Activated T-helper 1 cell treated with Interleukin-2 at 50 U/mL for 16 hours (primary cell): ENCODE measurements at regions not wholly inside any gene's neighbourhood (a gene's known extent, or its start where the extent isn't known, plus 50 kb on each side); places are given as distances from the start of the nearest gene placed in this dataset.
"Not testable (repeated sequence)": the region's sequence is repeated elsewhere in the genome, so short reads cannot be mapped to it uniquely, and the experiment has no call there.

Experiments
- DNase-seq: peaks from one replicate; pipeline ENCODE4 v3.0.0-alpha.2; 2020; ENCODE audit warnings: low read depth

DNA sequence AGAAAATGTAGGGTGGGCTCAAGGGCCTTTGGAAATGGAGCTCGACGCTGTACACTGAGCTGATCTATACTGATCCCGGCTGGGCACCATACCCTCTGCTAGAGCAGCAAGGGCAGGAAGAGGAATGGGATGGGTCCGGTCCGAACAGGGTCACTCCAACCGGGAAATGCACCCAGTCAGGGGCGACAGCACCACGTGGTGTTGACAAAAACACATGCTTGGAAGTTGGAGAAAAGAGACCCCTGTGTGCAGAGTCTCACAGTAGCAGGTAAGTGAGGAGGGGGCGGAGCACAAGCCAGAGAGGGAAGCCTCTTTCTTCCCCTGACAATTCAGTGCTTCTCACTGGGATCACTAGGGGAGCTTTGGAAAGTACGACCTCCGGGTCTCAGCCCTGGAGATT, 84.1 kb upstream of the ASB18 start:
- DNase-seq: no peak

DNA sequence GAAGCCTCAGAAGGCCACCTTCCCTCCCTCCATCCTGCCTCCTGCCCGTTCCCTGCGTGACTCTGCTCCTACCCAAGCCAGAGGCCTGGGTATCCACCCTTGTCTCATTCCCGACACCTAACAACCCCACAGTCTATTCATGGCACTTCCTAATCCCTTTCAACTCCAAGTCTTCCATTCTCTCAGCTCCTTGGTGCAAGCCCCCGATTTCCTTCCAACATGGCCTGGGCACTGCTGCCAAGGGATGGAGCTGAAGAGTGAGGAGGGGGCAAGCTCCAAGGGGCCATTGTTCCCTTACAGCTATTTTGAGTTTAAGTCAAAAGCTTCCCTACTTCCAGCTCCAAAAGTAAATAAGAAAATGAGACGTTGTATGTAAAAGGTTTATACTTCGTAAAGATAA, 84.8 kb upstream of the ASB18 start:
- no peak for DNase-seq

- DNase-seq: no peak
Observed at GRCh38 chr2:236350426-236350825, 86.2 kb upstream of the ASB18 start.

DNA sequence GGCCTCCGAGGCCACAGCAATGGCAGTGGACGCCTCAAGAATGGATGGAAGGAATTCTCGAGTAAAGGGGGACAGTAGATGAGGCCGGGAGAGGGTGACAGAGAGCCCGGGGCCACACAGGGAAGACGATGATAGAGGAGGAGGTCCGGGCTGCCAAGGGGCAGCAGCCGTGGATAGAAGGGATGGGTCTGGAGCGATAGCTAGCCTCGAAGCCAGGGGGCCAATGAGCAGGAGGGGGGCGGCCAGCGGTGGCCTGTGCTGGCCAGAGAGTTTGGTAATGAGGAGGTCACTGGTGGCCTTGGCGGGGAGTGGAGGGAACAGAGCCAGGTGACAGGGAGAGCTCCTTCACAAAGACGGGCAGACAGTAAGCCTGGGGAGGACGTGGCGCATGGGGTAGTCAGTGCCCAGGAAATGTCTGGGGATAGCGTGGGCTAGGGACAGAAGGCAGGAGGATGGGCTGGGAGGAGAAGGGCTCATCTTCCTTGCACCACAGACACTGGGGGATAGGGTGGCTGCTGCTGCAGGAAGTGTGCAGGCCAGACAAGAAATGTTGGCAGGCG, 87.8 kb upstream of the ASB18 start:
- no peak for DNase-seq

- no peak for DNase-seq
Observed at GRCh38 chr2:236352761-236353593, 88.8 kb upstream of the ASB18 start.

DNA sequence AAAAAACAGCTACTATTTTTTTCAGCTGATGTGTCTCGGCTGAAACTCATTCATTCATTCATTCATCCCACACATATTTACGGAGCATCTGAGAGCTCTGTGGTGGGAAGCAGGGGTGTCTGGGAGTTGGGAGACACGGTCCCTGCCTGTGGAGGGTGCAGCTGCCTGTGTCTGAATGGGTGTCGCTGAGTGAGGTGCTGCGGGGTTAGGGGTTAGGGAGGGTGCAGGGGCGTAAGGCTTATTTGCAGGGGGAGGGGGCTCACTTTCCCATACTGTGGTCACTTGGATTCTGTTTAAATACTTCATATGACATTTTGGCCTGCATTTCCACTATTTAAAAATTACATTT, 89.4 kb upstream of the ASB18 start:
- no peak for DNase-seq

GRCh38 chr2:236354056-236354940, 90.1 kb upstream of the ASB18 start:
- no peak for DNase-seq

DNA sequence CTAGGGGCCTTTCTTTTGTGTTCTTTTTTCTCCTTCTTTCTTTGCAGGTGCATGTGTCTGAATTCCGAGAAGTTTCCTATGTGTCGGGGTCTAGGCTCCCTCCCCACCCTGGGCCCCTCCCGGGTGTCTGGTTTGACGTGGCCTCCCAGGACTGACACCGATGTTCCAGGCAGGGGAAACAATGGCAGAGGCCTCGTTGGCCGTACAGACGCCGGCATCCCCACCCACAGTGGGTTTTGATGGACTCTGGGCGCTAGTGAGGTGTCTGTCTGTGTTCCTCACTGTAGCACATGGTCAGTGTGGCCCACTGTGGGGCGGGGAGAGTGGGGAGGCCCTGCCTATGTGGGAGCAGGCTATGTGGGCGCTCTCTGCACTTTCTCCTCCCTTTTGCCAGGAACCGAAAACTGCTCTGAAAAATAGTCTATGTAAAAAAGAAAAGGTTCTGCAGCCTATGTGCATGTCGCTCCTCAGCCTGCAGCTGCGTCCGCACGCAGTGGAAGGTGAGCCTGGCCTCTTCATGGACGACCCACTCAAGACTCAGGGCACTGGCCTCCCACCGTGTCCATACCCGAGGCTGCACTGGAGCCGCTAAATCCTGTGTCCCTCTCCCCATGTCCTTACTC, 90.9 kb upstream of the ASB18 start:
- no peak for DNase-seq

DNA sequence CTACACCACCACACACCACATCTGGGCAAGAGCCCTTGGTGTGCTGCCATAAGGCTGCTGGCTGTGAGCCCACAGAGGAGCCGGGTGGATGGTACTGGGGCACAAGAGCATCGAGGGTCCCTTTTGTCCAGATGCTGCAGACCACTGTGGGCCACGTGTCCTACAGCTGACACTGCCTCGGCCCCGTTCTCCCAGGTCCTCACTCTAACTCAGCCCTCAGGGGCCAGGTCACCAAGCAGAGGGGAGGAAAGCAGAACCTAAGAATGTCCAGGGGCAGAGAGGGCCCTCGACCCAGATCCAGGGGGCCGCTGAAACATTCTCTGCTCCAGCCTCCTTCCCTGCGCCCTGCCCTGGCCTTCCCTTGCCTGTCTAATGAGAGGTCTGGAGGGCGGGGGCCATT, 91.7 kb upstream of the ASB18 start:
- DNase-seq: no peak

DNA sequence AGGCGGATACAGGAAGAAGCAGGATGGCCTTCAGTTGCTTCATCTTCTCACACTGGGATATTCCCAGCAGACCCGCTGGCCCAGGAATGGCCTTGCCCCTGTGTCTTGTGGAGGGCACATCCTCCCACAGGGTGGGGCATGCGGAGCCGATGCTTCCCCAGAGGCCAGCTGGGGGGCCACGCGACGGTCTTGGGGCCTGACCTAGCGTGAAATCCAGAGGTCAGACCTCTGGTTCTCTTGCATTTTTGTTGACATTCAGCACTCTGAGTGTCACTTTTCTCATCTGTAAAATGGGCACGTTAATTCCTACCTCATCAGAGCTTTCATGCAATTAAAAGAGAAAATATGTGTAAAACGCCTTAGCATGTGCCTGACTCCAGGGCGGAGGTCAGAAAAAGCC, 92.1 kb upstream of the ASB18 start:
- not testable (repeated sequence) for DNase-seq

GRCh38 chr2:236358482-236358881, 94.3 kb upstream of the ASB18 start:
- DNase-seq: not testable (repeated sequence)

DNA sequence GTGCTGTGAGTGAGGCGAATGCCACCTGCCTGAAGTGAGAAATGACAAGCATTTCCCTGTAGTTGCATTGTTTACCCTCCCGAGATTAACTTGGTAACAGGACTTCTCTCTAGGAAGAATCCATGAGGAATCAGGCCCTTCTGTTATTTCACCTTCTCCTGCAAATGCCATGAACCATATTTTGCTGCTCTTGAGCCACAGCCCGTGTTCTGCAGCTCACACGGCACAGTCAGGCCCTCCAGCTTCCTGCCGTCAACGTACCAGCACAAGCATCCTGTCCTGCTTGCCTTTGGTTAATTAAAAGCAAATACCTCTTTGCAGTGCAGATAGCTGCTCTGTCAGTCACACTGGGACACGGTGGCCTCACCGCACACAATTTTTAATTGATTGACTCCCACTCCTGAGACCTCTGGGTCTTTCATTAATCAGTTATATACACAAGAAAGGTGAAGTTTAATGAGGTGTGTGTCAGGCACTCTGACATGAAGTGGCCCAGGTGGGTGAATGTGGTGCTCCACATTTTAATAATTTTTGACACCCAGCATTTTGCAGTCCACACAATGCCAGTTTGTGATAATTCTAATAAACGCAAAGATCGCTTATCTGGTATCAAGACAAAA, 95.3 kb upstream of the ASB18 start:
- no peak for DNase-seq

DNA sequence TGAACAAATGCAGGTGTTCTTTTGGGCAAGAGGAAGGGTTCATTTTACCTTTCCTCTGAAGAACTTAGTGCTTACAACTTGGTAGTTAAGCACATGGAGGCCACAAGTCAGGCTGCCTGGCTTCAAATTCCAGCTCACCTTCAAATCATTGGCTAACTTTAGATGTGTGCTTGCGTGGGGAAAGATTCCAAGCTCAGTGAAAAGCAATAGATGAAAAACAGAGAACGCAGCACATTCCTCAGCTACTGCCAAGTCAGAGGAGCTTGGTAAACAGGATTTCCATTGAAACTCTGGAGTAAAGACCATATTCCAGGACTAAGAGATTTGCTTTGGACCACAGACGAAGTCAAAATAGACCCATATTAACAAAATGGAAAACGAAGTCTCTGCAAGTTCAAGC, 96.3 kb upstream of the ASB18 start:
- DNase-seq: no peak

- no peak for DNase-seq
Observed at GRCh38 chr2:236363711-236364277, 99.6 kb upstream of the ASB18 start.

DNA sequence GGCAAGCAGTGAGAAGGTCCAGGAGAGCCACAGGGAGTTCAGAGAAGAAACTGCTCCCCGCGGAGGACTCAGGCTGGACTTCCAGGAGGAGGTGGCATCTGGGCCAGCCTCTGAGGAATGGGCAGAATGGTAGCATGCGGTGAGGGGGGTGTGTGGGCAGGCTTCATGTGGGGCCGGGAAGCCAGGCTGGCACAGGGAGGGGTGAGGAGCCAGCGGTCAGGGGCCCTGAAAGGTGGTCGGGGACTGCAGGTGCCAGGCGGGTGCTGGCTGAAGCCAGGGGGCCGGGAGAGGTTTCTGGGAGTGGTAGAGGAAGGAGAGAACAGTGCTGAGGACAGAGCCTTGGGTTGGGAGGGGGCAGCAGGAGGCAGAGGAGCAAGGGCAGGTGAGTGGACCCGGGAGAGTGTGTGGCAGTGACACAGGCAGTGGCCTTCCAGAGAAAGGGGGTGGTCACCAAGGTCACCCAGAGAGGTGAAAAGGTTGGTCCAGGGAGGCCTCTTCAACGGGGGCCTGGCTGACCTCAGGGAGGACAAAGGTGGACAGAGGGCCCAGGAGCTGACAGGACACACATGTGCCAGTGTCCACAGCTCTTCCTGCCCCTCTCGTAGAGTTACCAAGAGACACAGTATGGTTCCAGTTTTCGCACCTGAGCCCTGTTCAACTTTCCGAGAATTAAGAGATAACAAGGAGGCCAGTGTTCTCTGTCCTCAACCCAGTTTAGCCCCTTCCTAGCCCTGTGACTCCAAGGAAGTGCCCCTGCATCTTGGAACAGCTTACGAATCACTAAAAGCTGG, 101.2 kb upstream of the ASB18 start:
- DNase-seq: no peak

DNA sequence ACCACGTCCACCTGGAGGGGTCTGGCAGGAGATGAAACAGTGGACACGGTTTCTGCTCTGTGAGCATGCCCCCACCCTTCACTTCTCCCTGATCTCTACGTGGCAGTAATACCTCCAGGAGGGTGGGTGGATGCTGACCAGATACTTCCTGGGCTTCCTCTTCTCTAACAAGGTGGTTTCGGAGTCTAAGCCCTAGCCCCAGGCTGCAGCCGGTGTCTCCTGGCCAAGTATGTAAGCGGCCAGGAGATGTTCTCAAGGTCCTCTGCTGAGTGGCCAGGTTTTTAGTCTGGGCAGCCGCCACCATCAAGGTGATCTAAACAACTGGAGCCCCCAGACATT, 101.8 kb upstream of the ASB18 start:
- DNase-seq: no peak

DNA sequence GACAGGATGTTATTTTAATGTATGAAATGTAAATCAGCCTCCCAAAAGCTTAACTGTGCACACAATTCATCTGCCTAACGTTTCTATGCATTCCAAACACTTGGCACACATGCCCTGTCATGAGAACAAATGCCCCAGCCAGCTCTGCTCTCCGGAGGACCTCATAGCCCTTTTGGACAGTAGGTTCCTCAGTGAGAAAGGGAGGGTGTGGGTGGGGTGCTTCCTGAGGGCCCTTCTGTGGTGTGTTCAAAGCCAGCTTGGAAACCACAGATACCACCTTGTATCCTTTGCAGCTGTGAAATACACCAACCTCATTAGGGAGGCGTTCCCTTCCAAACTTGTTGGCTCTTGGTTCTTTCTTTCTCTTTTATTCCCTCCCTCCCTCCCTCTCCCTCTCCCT, 102.2 kb upstream of the ASB18 start:
- no peak for DNase-seq

- DNase-seq: no peak
Observed at GRCh38 chr2:236367506-236368289, 103.5 kb upstream of the ASB18 start.

- no peak for DNase-seq
Observed at GRCh38 chr2:236369661-236370062, 105.5 kb upstream of the ASB18 start.

DNA sequence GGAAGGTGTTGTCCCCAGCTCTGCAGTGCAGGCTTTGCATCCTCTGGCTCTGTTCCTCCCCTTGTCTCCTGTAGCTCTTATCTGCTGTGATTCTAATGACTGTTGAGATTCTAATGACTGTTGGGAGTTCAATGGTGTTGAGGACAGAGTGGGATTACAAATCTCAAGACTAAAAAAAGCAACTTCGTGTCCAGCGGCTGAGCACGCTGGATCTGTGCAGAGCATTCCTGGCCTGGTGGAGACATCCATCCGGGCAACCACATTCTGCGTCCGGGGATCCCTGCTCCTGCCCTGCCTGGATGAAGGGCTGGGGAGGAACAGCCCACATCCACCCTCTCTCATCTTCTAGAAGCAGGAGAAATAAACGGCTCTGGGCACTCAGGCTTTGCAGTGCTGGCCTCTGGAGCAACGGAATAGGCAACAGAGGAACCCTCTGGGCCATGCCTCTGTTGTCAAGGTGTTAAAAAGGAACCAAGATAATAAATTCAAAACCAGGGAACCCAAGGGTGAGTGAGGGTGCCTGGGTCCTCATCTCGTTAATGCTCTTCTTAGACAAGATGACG, 106.7 kb upstream of the ASB18 start:
- DNase-seq: no peak
